GM04503 (cell line): ENCODE measurements at regions not wholly inside any gene's neighbourhood (a gene's known extent, or its start where the extent isn't known, plus 50 kb on each side); places are given as distances from the start of the nearest gene placed in this dataset.
"Not testable (repeated sequence)": the region's sequence is repeated elsewhere in the genome, so short reads cannot be mapped to it uniquely, and the experiment has no call there.

Experiments used
- DNase-seq: peaks from one replicate; pipeline ENCODE4 v3.0.0-alpha.2; 2012; ENCODE audit warnings: low read depth

GRCh38 chr11:110870816-110871522 is 158.7 kb upstream of the ARHGAP20 start:
- DNase-seq, result no peak

GRCh38 chr11:110867951-110868350 is 155.7 kb upstream of the ARHGAP20 start:
- no peak for DNase-seq

- no peak for DNase-seq
Observed at GRCh38 chr11:110866081-110866480, 153.8 kb upstream of the ARHGAP20 start.

- no peak for DNase-seq
Observed at GRCh38 chr11:110862407-110862806, 150.2 kb upstream of the ARHGAP20 start.

- DNase-seq, result no peak
Observed at GRCh38 chr11:110860461-110860860, 148.2 kb upstream of the ARHGAP20 start.

GRCh38 chr11:110859998-110860397 is 147.8 kb upstream of the ARHGAP20 start:
- no peak for DNase-seq

- no peak for DNase-seq
Observed at GRCh38 chr11:110859240-110859840, 147.1 kb upstream of the ARHGAP20 start.

GRCh38 chr11:110858547-110858921 is 146.3 kb upstream of the ARHGAP20 start:
- no peak for DNase-seq

GRCh38 chr11:110857892-110858546 is 145.8 kb upstream of the ARHGAP20 start:
- DNase-seq, result no peak

- no peak for DNase-seq
Observed at GRCh38 chr11:110856996-110857812, 145.0 kb upstream of the ARHGAP20 start.

GRCh38 chr11:110856340-110856739 is 144.1 kb upstream of the ARHGAP20 start:
- DNase-seq, result no peak

- no peak for DNase-seq
Observed at GRCh38 chr11:110855191-110855590, 143.0 kb upstream of the ARHGAP20 start.

- no peak for DNase-seq
Observed at GRCh38 chr11:110852921-110853490, 140.8 kb upstream of the ARHGAP20 start.

GRCh38 chr11:110850846-110851245 is 138.6 kb upstream of the ARHGAP20 start:
- no peak for DNase-seq

GRCh38 chr11:110843053-110843452 is 130.8 kb upstream of the ARHGAP20 start:
- DNase-seq, result not testable (repeated sequence)

GRCh38 chr11:110838808-110839207 is 126.6 kb upstream of the ARHGAP20 start:
- no peak for DNase-seq

GRCh38 chr11:110837603-110838002 is 125.4 kb upstream of the ARHGAP20 start:
- no peak for DNase-seq

GRCh38 chr11:110835106-110835505 is 122.9 kb upstream of the ARHGAP20 start:
- no peak for DNase-seq

- DNase-seq, result no peak
Observed at GRCh38 chr11:110833033-110833484, 120.8 kb upstream of the ARHGAP20 start.

GRCh38 chr11:110832539-110832938 is 120.3 kb upstream of the ARHGAP20 start:
- no peak for DNase-seq

GRCh38 chr11:110832080-110832479 is 119.8 kb upstream of the ARHGAP20 start:
- DNase-seq, result no peak

GRCh38 chr11:110830747-110831146 is 118.5 kb upstream of the ARHGAP20 start:
- no peak for DNase-seq
